ENCODE measurements at regions not wholly inside any gene's neighbourhood (a gene's known extent, or its start where the extent isn't known, plus 50 kb on each side); places are given as distances from the start of the nearest gene placed in this dataset.
"Not testable (repeated sequence)": the region's sequence is repeated elsewhere in the genome, so short reads cannot be mapped to it uniquely, and the experiment has no call there.

DNA sequence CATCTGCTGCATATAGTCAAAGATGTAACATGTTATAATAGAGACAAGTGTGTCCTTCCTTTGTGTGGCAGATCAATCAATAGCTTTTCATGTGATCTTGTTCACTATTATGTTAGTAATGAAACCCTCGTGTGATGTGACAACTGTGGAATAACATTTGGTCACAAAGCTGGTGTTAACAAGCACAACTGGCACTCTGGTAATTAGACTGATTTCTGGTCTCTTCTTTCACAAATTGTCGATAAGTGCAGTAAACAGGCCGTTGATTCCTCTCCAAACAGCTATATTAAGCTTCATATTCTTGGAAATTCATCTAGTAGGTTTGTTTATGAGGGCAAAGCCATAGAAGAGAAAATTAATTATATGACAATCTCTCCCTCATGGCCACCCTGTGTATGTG is 616.7 kb upstream of the PTBP2 start:
- TF ChIP-seq, protein P1, sequence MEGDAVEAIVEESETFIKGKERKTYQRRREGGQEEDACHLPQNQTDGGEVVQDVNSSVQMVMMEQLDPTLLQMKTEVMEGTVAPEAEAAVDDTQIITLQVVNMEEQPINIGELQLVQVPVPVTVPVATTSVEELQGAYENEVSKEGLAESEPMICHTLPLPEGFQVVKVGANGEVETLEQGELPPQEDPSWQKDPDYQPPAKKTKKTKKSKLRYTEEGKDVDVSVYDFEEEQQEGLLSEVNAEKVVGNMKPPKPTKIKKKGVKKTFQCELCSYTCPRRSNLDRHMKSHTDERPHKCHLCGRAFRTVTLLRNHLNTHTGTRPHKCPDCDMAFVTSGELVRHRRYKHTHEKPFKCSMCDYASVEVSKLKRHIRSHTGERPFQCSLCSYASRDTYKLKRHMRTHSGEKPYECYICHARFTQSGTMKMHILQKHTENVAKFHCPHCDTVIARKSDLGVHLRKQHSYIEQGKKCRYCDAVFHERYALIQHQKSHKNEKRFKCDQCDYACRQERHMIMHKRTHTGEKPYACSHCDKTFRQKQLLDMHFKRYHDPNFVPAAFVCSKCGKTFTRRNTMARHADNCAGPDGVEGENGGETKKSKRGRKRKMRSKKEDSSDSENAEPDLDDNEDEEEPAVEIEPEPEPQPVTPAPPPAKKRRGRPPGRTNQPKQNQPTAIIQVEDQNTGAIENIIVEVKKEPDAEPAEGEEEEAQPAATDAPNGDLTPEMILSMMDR (IDR thresholded peaks at IDR 0.05 in 4 of 5, conservative IDR thresholded peaks at IDR 0.05 in 1 of 5) = no peak
- no peak for TF ChIP-seq POLR2A (IDR thresholded peaks at IDR 0.05)
- Histone ChIP-seq H3K4me1 (no peaks in the 10 kb centered on the region), H3K27ac (no peak overlapping the region), H3K36me3 (no peaks in the 10 kb centered on the region), H3K9me3 (no peaks in the 10 kb centered on the region), H3K4me3 (no peak overlapping the region), H3K27me3 (no peaks in the 10 kb centered on the region)
- intact Hi-C loops (cut with DNase I; ENCODE audit: low total_unique reads) (no loop called here), in situ Hi-C loops (cut with MboI; ENCODE audit: low sequenced_read_pairs in 4 of 4) (no loop called here)
- DNase-seq = no peak
- ATAC-seq = no peak

DNA sequence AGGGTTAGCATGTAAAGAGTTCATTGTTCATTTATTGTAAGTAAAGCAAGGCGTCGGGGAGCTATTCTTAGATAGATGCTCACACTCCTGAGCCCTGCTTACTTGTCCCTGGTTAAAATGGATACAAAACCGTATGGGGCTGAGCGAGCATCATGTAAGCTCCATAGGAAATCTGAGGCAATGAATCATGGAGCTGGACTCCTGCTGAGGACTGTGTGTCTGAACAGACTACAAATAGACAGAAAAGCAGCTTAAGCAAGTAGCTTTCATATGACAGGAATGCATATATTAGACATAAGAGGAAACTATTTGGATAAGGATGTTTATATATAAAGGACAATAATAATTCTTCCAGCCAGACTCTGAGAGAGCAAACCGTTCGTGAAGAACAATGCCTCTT is 604.9 kb upstream of the PTBP2 start:
- in situ Hi-C loops (cut with MboI; ENCODE audit: low sequenced_read_pairs in 4 of 4) = no loop called here
- TF ChIP-seq, protein P1 (IDR thresholded peaks at IDR 0.05 in 4 of 5, conservative IDR thresholded peaks at IDR 0.05 in 1 of 5) = no peak
- no peak for TF ChIP-seq POLR2A (IDR thresholded peaks at IDR 0.05)
- no peaks in the 10 kb centered on the region for H3K9me3 ChIP-seq
- H3K27ac ChIP-seq = no peak overlapping the region
- intact Hi-C loops (cut with DNase I; ENCODE audit: low total_unique reads) = no loop called here
- H3K4me3 ChIP-seq = no peak overlapping the region
- H3K4me1 ChIP-seq = no peaks in the 10 kb centered on the region
- H3K27me3 ChIP-seq = no peaks in the 10 kb centered on the region
- H3K36me3 ChIP-seq = no peaks in the 10 kb centered on the region
- ATAC-seq = no peak
- DNase-seq = no peak

DNA sequence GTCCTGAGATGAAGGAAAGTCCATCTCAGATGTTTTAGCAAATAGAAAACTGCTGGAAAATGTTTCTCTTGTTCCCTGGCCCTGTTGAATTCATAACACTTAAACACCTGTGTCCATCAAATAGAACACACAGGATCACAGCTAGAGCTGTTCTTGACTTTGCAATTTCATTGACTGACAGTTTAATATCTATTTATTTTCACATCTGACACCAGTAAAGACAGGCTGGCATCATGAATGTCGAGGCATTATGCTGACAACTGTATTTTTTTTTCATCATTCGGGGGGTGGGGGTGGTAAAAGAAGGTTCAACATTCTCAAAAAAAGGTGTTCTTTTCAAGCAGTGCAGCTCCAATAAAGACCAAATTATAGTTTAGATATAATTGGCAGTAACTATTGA is 591.2 kb upstream of the PTBP2 start:
- no peak for DNase-seq
- TF ChIP-seq, protein P1 (IDR thresholded peaks at IDR 0.05 in 4 of 5, conservative IDR thresholded peaks at IDR 0.05 in 1 of 5) = no peak
- no peak for TF ChIP-seq POLR2A (IDR thresholded peaks at IDR 0.05)
- intact Hi-C loops (cut with DNase I; ENCODE audit: low total_unique reads) = no loop called here
- no peaks in the 10 kb centered on the region for H3K27me3 ChIP-seq
- no peak for ATAC-seq
- no peak overlapping the region for H3K4me3 ChIP-seq
- no peaks in the 10 kb centered on the region for H3K36me3 ChIP-seq
- H3K4me1 ChIP-seq = no peaks in the 10 kb centered on the region
- H3K27ac ChIP-seq = no peak overlapping the region
- H3K9me3 ChIP-seq = no peaks in the 10 kb centered on the region
- in situ Hi-C loops (cut with MboI; ENCODE audit: low sequenced_read_pairs in 4 of 4) = no loop called here

DNA sequence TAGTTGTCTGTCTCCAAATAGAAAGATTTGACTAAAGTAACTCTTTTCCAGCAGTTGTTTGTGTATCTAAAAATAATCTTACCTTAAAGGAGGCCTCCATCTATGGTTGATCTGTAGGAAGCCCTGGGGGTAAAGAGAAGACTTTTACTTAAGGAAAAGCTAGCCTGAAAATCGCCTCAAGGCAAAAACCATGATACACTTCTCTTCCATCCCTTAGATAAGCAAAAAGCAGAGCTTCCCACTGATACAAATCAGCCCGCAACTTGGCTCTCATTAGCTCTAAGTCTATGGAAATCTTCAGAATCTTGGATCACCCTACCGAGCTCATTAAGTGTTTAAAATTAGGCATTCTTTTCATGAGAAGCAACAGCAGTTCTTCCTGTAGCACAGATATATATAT is 576.9 kb upstream of the PTBP2 start:
- TF ChIP-seq POLR2A (IDR thresholded peaks at IDR 0.05) = no peak
- TF ChIP-seq, protein P1 (IDR thresholded peaks at IDR 0.05 in 4 of 5, conservative IDR thresholded peaks at IDR 0.05 in 1 of 5) = no peak
- ATAC-seq = no peak
- intact Hi-C loops (cut with DNase I; ENCODE audit: low total_unique reads) = no loop called here
- no peaks in the 10 kb centered on the region for H3K36me3 ChIP-seq
- H3K27ac ChIP-seq = no peak overlapping the region
- H3K27me3 ChIP-seq = no peaks in the 10 kb centered on the region
- H3K4me1 ChIP-seq = no peaks in the 10 kb centered on the region
- no peak overlapping the region for H3K4me3 ChIP-seq
- no peak for DNase-seq
- H3K9me3 ChIP-seq = no peaks in the 10 kb centered on the region
- in situ Hi-C loops (cut with MboI; ENCODE audit: low sequenced_read_pairs in 4 of 4) = no loop called here

GRCh38 chr1:96145492-96145891 is 576.1 kb upstream of the PTBP2 start:
- in situ Hi-C loops (cut with MboI; ENCODE audit: low sequenced_read_pairs in 4 of 4) (no loop called here), intact Hi-C loops (cut with DNase I; ENCODE audit: low total_unique reads) (no loop called here)
- no peak for ATAC-seq

GRCh38 chr1:96152957-96153356 is 568.6 kb upstream of the PTBP2 start:
- in situ Hi-C loops (cut with MboI; ENCODE audit: low sequenced_read_pairs in 4 of 4); H3K4me3 ChIP-seq; ATAC-seq; H3K36me3 ChIP-seq; H3K27me3 ChIP-seq; H3K9me3 ChIP-seq; intact Hi-C loops (cut with DNase I; ENCODE audit: low total_unique reads); H3K4me1 ChIP-seq; DNase-seq; H3K27ac ChIP-seq: not testable (repeated sequence)

More at GRCh38 chr1:96145492-96145891, 576.1 kb upstream of the PTBP2 start:
- no peaks in the 10 kb centered on the region for H3K9me3 ChIP-seq
- H3K4me1 ChIP-seq = no peaks in the 10 kb centered on the region
- no peaks in the 10 kb centered on the region for H3K27me3 ChIP-seq
- H3K36me3 ChIP-seq = no peaks in the 10 kb centered on the region
- no peak overlapping the region for H3K4me3 ChIP-seq
- no peak for DNase-seq
- H3K27ac ChIP-seq = no peak overlapping the region
- no peak for TF ChIP-seq POLR2A (IDR thresholded peaks at IDR 0.05)
- TF ChIP-seq, protein P1 (IDR thresholded peaks at IDR 0.05 in 4 of 5, conservative IDR thresholded peaks at IDR 0.05 in 1 of 5) = no peak

Data from gastrocnemius medialis (tissue), 4 donors.